D341Med (cell line): ENCODE measurements at regions not wholly inside any gene's neighbourhood (a gene's known extent, or its start where the extent isn't known, plus 50 kb on each side); places are given as distances from the start of the nearest gene placed in this dataset.

Experiments used
- DNase-seq: peaks from one replicate; pipeline ENCODE4 v3.0.0; 2012; ENCODE audit warnings: low spot score

DNA sequence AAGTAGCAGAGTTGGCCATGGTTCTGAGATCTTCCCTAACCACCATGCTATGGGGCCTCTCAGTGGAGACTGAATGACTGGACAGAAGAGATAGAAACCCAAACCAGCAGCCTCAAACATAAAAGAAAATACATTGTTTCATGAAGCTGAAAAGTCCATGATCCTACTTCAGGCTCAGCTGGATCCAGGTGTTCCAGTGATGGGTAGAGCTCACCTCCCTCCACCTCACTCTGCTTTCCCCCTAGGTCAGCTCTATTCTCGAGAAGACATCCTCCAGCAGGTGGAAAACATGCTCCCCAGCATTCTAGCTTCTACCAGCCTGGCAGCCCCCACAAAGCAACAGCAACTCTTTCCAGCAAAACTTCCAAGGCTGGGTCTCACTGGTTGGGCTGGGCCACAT is 132.1 kb downstream of the OAT start:
- DNase-seq: no peak

GRCh38 chr10:124285587-124286527 is 132.9 kb downstream of the OAT start:
- DNase-seq: no peak

GRCh38 chr10:124283949-124284250 is 134.8 kb downstream of the OAT start:
- no peak for DNase-seq

DNA sequence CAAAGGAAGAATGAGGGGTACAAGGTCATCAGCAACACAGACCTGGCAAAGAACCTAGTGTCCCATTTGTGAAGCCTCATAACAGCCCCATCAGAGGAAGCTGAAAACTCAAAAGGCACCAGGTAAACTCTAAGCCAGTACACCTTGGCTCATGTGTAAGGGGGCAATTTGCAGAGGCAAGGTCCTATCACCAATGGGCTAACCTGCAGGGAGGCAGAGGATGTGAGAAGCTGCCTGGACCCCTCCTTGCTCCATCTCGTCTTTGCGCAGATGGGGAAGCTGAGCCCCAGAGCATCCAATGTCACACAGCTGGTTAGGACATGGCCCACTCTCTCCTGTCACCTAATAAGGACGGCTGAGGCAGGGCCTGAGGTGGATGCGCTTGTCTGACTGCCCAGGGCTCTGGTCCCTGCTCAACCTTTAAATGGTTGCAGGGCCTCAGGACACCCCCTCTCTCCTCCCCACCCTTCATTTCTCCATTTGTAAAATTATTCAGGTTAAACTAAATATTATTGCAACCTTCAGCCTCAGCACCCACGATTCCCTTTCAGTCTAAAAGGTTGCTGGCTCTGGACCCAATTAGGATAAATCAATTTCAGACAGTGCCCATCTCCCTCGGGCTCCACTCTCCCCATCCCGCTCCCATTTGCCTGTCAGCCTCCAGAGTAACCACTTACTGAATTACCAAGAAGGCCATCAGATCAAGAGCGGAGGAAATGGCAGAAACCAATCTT is 135.3 kb downstream of the OAT start:
- DNase-seq: no peak

DNA sequence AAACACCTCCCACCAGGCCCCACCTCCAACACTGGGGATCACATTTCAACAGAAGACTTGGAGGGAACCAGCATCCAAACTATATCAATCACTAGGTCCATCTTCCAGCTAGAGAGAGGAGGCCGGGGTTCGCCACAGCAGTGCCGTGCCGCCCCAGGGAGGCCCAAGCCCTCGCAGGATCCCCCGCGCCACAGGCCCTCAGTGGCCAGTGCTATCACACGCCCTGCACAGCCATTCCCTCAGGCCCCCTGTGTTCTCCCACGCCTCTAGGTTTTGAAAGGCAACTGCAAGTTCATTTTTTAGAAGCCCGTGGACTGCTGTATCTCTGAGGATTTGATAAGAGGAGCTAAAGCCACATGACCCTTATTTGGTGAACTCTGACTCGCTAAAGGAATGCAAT is 136.4 kb downstream of the OAT start:
- no peak for DNase-seq

DNA sequence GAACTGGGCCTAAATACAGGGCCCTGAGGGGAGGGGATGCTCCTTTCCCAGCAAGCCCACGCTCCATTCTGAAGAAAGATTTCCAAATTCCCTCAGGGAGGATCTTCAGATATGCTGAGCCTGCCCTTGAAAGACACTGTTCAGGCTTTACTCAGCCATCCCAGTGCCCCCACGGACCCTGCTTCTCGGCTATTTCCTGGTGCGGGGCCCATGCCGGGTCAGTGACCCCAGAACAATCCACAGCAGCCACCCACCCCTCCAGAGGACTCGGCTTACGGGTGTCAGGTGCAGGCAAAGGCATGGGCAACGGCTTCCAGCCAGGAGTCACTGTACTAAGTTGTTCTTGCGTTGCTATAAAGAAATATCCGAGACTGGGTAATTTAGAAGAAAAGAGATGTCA is 137.1 kb downstream of the OAT start:
- DNase-seq: no peak

DNA sequence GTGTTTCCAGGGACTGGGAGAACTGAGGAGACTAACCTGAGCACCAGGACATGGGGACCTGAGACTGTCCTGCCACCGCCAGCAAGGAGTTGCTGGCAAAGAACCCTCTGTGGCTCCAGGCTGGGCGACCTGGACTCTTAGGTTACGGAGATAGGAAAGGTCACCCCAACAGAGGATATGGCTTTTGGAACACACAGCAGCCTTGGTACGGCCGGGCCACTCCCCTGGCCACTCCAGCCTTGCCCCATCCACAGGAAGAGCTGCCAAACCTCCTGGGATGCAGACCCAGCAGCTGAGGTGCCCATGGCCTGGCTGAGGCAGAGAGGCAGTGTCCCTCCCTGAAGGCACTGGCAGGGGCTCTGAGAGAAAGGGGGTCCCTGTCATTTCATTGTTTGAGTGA is 137.8 kb downstream of the OAT start:
- no peak for DNase-seq

DNA sequence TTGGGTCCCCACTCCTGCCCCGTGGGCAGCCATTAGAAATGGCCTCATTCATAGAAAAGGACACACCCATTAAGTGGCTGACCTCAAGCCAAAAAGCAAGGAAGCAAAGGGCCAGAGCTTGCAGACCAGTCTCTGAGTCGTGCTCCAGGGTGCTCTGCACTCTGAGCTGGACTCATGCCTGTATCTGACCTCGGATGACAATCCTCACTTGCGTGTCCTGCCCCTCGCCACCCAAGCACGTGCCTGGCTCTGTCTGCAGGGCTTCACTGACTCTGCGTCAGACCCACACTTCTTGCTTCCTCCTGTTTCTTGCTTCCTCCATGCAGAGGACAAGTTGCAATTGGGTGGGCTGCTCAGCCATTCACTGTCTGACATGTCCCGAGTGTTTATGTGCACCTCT is 138.8 kb downstream of the OAT start:
- no peak for DNase-seq

DNA sequence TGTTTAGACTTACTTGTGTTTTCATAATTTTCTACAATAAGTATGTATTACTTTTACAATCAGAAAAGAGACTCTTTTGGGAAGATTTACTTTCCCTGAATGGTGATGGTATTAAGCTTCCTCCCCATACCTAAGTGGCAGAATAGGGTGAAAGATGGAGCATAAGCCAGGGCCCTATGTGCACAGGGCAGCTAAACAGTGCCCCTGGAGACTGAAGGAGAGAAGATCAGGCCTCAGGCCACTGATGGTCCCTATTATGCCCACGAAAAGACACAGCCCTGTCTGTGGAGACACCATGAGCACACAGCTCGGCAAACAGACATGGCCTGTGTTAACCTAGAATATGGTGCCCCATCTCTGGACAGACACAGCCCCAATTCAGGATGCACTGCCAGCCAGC is 139.4 kb downstream of the OAT start:
- DNase-seq: no peak

- no peak for DNase-seq
Observed at GRCh38 chr10:124278356-124278755, 140.4 kb downstream of the OAT start.

GRCh38 chr10:124273141-124273540 is 145.6 kb downstream of the OAT start:
- DNase-seq: no peak

DNA sequence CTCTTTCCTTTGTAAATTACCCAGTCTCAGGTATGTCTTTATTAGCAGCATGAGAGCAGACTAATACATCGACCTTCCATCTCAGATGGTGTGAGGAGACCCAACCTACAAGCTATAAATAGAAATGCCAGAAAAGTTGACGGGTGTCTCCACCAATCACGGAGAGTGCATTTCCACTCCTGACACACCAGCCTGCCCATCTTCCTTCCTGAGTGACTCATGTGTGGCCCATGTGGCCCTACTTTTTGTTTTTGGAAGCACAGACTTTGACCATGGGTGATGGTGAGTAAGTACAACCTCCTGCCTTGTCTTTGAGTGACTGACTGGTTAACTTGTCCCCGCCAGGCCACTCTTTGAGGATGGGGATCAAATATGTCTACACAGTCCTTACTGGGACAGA is 147.0 kb downstream of the OAT start:
- DNase-seq: no peak

- no peak for DNase-seq
Observed at GRCh38 chr10:124270530-124271327, 148.0 kb downstream of the OAT start.

- DNase-seq: no peak
Observed at GRCh38 chr10:124268976-124269375, 149.7 kb downstream of the OAT start.

- DNase-seq: no peak
Observed at GRCh38 chr10:124267911-124268549, 150.7 kb downstream of the OAT start.

GRCh38 chr10:124267231-124267885 is 151.4 kb downstream of the OAT start:
- no peak for DNase-seq

DNA sequence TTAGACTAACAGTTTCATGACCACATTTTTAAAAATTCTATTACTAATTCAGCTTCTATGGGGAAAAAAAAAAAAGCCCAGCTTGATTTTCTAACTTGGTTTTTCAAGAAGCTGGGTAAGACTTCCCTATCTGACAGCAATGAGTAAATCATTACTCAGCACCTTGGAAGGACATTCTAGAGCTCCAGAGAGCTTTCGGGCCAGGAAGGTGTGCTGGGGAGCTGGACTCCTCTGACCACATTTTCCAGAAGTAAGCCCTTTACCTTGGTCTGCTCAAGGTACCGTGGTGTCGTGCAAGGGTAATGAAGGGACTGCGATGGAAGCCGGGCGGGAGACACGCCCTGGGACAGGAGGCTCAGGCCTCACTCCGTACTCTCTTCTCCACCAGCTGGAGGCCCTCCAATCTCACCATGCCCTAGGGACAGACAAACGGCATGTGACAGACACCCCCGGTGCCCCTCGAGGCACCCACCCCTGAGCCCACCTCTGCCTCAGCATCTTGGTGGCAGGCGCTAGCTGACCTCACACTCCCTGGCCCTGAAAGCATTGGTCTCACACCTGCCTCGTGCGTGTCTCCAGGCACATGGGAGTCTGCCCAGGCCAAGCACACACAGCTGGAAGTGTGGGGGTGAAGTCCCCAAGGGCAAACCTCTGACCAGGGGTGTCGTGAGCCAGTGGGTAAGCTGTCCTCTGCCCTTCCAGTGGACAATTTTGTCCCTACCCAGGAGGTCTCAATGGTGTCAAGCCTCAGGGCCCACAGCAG is 152.1 kb downstream of the OAT start:
- no peak for DNase-seq

- DNase-seq: no peak
Observed at GRCh38 chr10:124265776-124266467, 152.8 kb downstream of the OAT start.

- DNase-seq: no peak
Observed at GRCh38 chr10:124265391-124265745, 153.4 kb downstream of the OAT start.

- DNase-seq: no peak
Observed at GRCh38 chr10:124264711-124265390, 153.9 kb downstream of the OAT start.
